Chondrocyte (in vitro differentiated cells): ENCODE measurements at regions not wholly inside any gene's neighbourhood (a gene's known extent, or its start where the extent isn't known, plus 50 kb on each side); places are given as distances from the start of the nearest gene placed in this dataset.

Experiments
- DNase-seq: peaks from one replicate; pipeline ENCODE4 v3.0.0; 2021; ENCODE audit warnings: mixed read lengths, low spot score
- H3K27ac Mint-ChIP-seq: one replicate; pipeline ENCODE4 v1.8.0; 2021; ENCODE audit warnings: mild to moderate bottlenecking, moderate library complexity, mixed read lengths; ENCODE audit not compliant: unreplicated experiment
- H3K27me3 Mint-ChIP-seq: 2 replicates; pipeline ENCODE4 v1.8.0; 2021; ENCODE audit warnings: low read depth, mixed read lengths
- H3K36me3 Mint-ChIP-seq: 2 replicates; pipeline ENCODE4 v1.8.0; 2021; ENCODE audit warnings: low read depth, mixed read lengths
- H3K4me1 Mint-ChIP-seq: 2 replicates; pipeline ENCODE4 v1.8.0; 2021; ENCODE audit warnings: low read depth, mild to moderate bottlenecking, mixed read lengths
- H3K4me3 Mint-ChIP-seq: one replicate; pipeline ENCODE4 v1.8.0; 2021; ENCODE audit warnings: mild to moderate bottlenecking, moderate library complexity, mixed read lengths; ENCODE audit not compliant: unreplicated experiment
- H3K9me3 Mint-ChIP-seq: 2 replicates; pipeline ENCODE4 v1.8.0; 2021; ENCODE audit warnings: low read depth, mixed read lengths
- CTCF ChIP-seq: fragments of 200-600 bp; sonication (generic); IDR thresholded peaks from 2 replicates; pipeline ENCODE4 v1.5.0; 2021; ENCODE audit warnings: antibody characterized with exemption, mild to moderate bottlenecking, moderate library complexity

DNA sequence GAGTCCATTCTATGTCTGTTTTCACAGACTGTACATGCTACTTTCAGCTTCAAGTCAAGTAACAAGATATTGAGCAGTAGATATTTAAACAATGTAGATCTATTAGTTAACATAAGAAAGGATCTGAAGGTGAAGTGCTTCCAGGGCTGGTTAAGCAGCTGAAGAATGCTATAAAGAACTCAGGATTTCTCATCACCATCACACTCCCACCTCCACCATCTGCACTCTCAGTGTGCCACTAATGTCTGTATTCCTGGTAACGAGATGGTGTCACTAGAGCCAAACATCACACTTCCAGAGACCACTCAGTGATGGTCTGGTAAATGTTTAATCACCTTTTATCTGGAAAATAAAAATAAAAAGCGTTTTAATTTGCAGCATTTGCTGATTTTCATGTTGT, 224.0 kb upstream of the FERD3L start:
- H3K9me3 Mint-ChIP-seq: no peaks in the 10 kb centered on the region
- H3K4me1 Mint-ChIP-seq: peaks cover 4% of the 10 kb centered on the region
- no peak for DNase-seq
- peaks cover 3% of the 10 kb centered on the region for H3K27me3 Mint-ChIP-seq
- no peaks in the 10 kb centered on the region for H3K36me3 Mint-ChIP-seq
- H3K27ac Mint-ChIP-seq: no peak overlapping the region
- H3K4me3 Mint-ChIP-seq: no peak overlapping the region
- TF ChIP-seq CTCF: no peak

GRCh38 chr7:19368491-19368925, 223.3 kb upstream of the FERD3L start:
- peaks cover 4% of the 10 kb centered on the region for H3K4me1 Mint-ChIP-seq

DNA sequence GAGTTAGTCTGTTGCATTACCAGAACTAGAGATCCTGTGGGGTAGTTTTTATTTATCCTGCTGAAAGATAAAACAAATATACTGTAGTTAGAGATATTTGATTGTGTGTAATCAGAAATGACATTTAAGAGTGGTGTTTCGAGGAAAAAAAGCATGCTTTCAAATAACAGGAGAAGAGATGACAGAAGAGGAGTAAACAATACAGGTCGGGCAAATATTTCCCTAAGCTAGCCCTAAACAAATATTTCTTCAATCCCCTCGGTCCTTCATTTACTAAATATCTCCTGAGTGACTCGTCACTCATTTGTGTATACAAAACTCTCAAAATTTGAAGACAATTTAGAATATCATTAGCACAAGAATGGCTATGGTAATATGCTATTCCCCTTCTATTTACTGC, 219.7 kb upstream of the FERD3L start:
- DNase-seq: no peak
- TF ChIP-seq CTCF: no peak
- Mint-ChIP-seq H3K27me3 (peaks cover 3% of the 10 kb centered on the region), H3K4me3 (no peak overlapping the region), H3K9me3 (no peaks in the 10 kb centered on the region), H3K4me1 (peaks cover 8% of the 10 kb centered on the region), H3K36me3 (no peaks in the 10 kb centered on the region), H3K27ac (no peak overlapping the region)

More at GRCh38 chr7:19368491-19368925, 223.3 kb upstream of the FERD3L start:
- no peak for TF ChIP-seq CTCF
- H3K9me3 Mint-ChIP-seq: no peaks in the 10 kb centered on the region
- H3K4me3 Mint-ChIP-seq: no peak overlapping the region
- H3K27me3 Mint-ChIP-seq: peaks cover 3% of the 10 kb centered on the region
- no peak overlapping the region for H3K27ac Mint-ChIP-seq
- no peak for DNase-seq
- no peaks in the 10 kb centered on the region for H3K36me3 Mint-ChIP-seq

DNA sequence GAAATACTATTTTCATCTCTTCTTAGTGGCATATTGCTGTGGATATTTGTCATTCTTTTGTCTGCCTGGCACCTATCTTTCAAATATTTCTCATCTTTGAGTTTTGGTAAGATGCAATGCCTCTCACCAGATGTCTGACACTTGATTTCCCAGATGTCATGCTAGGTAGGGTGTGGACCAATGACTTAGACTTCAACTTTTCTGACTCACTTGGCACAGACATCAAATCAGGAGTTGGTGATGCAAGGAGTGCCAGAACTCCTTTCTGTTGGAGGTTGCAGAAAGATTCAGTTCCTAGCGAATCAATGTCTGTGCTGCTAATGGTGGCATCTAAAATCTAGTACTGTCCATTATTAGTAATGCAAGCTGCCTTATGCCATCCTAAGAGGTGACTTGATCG, 216.9 kb upstream of the FERD3L start:
- no peak for DNase-seq
- H3K4me1 Mint-ChIP-seq: peaks cover 3% of the 10 kb centered on the region
- H3K27me3 Mint-ChIP-seq: no peaks in the 10 kb centered on the region
- no peak overlapping the region for H3K4me3 Mint-ChIP-seq
- no peaks in the 10 kb centered on the region for H3K9me3 Mint-ChIP-seq
- no peak for TF ChIP-seq CTCF
- H3K36me3 Mint-ChIP-seq: no peaks in the 10 kb centered on the region
- no peak overlapping the region for H3K27ac Mint-ChIP-seq

DNA sequence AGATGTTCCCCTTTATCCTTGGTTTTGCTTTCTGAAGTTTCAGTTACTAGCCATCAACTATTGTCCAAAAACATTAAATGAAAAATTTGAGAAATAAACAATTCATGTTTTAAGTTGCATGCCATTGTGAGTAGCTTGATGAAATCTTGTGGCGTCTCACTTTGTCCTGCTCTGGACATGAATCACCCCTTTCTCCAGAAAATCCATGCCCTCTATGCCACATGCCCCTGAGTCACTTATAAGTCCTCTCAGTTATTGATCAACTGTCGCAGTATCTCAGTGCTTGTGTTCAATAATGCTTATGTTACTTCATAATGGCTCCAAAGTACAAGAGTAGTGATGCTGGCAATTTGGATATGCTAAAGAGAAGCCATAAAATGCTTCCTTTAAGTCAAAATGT, 208.0 kb upstream of the FERD3L start:
- no peak for DNase-seq
- Mint-ChIP-seq H3K36me3 (no peaks in the 10 kb centered on the region), H3K27ac (no peak overlapping the region), H3K9me3 (no peaks in the 10 kb centered on the region), H3K4me1 (peaks cover 14% of the 10 kb centered on the region), H3K4me3 (no peak overlapping the region), H3K27me3 (no peaks in the 10 kb centered on the region)
- no peak for TF ChIP-seq CTCF
